NT2/D1 (cell line): ENCODE measurements at regions not wholly inside any gene's neighbourhood (a gene's known extent, or its start where the extent isn't known, plus 50 kb on each side); places are given as distances from the start of the nearest gene placed in this dataset.

ENCODE experiments used
- DNase-seq: peaks from one replicate; pipeline ENCODE4 v3.0.0-alpha.2; 2011; ENCODE audit warnings: low read depth, low spot score
- H3K27me3 ChIP-seq: 2 replicates; pipeline ENCODE4 v1.6.0; 2011; ENCODE audit warnings: mild to moderate bottlenecking; ENCODE audit not compliant: insufficient read length, insufficient read depth
- H3K36me3 ChIP-seq: 2 replicates; pipeline ENCODE4 v1.6.1; 2011; ENCODE audit warnings: mild to moderate bottlenecking, low read length, mixed read lengths; ENCODE audit not compliant: insufficient read depth, insufficient read length
- H3K4me1 ChIP-seq: 2 replicates; pipeline ENCODE4 v1.5.1; 2011; ENCODE audit not compliant: insufficient read depth, insufficient read length
- H3K4me3 ChIP-seq: 2 replicates; pipeline ENCODE4 v1.5.1; 2011; ENCODE audit warnings: low read depth; ENCODE audit not compliant: insufficient read length
- H3K9ac ChIP-seq: 2 replicates; pipeline ENCODE4 v1.6.0; 2011; ENCODE audit warnings: low read depth; ENCODE audit not compliant: insufficient read length
- H3K9me3 ChIP-seq: 2 replicates; pipeline ENCODE4 v1.5.1; 2011; ENCODE audit warnings: mild to moderate bottlenecking, low read length; ENCODE audit not compliant: insufficient read depth
- SUZ12 ChIP-seq: IDR thresholded peaks from 2 replicates; pipeline ENCODE4 v1.6.1; 2011; ENCODE audit not compliant: insufficient read length, insufficient read depth; ENCODE audit errors: extremely low read depth
- YY1 ChIP-seq: IDR thresholded peaks from 2 replicates; pipeline ENCODE4 v1.6.1; 2011; ENCODE audit not compliant: insufficient read length, insufficient read depth
- ZNF274 ChIP-seq: IDR thresholded peaks from 2 replicates; pipeline ENCODE4 v1.6.1; 2011; ENCODE audit warnings: mild to moderate bottlenecking, low read depth, low read length

DNA sequence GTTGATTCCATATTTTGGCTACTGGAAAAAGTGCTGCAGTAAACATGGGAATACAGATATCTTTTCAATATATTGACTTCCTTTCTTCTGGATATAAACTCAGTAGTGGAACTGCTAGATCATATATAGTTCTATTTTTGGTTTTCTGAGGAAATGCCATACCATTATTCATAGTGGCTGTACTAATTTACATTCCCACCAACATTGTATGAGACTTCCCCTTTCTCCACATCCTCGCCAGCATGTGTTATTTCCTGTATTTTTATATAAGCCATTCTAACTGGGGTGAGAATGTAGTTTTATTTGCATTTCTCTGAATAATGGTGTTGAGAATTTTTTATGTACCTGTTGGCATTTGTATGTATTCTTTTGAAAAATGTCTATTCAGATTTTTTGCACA lies 385.2 kb downstream of the NUF2 start:
- no peaks in the 10 kb centered on the region for H3K4me1 ChIP-seq
- TF ChIP-seq SUZ12 (no peak), ZNF274 (no peak), YY1 (no peak)
- no peak overlapping the region for H3K4me3 ChIP-seq
- H3K9me3 ChIP-seq = no peaks in the 10 kb centered on the region
- H3K36me3 ChIP-seq = no peaks in the 10 kb centered on the region
- H3K27me3 ChIP-seq = no peaks in the 10 kb centered on the region
- H3K9ac ChIP-seq = no peak overlapping the region
- no peak for DNase-seq

DNA sequence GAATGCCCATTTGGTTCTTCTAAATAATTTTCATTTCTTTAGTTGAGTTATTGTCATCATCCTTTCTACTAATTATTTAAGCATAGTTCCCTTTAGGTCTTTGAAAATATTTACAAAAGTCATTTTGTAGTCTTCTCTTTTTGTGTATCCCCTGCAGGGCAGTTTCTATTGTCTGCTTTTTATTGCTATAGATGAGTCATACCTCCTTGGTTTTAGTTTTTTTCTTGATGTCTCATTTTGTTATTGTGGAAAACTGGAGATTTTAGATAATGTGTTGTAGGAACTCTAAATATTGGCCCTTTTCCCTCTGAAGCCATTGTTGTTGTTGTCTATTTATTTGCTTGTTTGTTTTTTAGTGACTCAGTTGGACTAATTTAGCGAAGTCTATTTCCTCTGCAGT lies 387.9 kb downstream of the NUF2 start:
- Histone ChIP-seq H3K36me3 (no peaks in the 10 kb centered on the region), H3K9me3 (no peaks in the 10 kb centered on the region), H3K27me3 (no peaks in the 10 kb centered on the region), H3K4me3 (no peak overlapping the region), H3K4me1 (no peaks in the 10 kb centered on the region), H3K9ac (no peak overlapping the region)
- no peak for DNase-seq
- TF ChIP-seq SUZ12 = no peak

DNA sequence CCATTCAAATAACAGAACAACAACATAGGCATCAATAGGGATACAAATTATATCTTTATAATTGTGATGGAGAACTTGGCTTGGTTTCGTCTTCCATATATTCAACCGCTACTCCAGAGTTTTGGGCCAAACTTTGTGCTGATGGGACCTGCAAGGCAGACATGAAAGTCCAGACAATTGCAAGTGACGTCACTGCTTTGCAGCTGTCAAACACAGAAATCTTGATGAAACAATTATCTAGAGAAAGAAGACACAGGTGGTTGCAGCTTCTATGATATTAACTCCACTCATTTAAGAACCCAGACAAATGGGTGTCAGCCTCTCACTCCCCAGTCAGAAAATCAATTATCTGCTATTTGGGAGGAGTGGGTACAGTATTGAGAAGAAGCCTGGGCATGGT lies 390.6 kb downstream of the NUF2 start:
- no peaks in the 10 kb centered on the region for H3K36me3 ChIP-seq
- H3K9me3 ChIP-seq = no peaks in the 10 kb centered on the region
- no peaks in the 10 kb centered on the region for H3K27me3 ChIP-seq
- TF ChIP-seq ZNF274 (no peak), SUZ12 (no peak), YY1 (no peak)
- no peaks in the 10 kb centered on the region for H3K4me1 ChIP-seq
- no peak for DNase-seq
- no peak overlapping the region for H3K4me3 ChIP-seq
- H3K9ac ChIP-seq = no peak overlapping the region

DNA sequence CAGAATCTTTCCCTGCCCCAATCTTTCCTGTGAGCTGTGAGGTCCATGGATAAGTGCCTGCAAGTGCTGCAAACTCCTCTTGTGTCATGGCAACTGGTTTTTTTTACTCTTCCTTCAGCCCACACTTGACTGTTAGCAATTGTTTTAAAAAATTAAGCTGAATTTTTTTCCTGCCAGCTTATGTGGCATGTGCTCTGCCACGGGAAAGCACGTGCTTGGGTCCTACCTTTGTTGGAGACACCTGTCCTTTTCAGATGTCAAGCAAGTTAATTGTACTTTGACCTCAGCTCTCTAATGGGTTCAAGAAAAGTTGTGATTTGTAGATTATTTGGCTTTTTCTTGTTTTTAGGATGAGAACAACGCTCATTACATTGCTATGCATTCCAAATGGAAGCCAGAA lies 398.5 kb downstream of the NUF2 start:
- H3K4me3 ChIP-seq = no peak overlapping the region
- peaks cover 6% of the 10 kb centered on the region for H3K9me3 ChIP-seq
- TF ChIP-seq YY1 (no peak), ZNF274 (no peak), SUZ12 (no peak)
- no peak overlapping the region for H3K9ac ChIP-seq
- DNase-seq = no peak
- no peaks in the 10 kb centered on the region for H3K27me3 ChIP-seq
- H3K36me3 ChIP-seq = no peaks in the 10 kb centered on the region
- no peaks in the 10 kb centered on the region for H3K4me1 ChIP-seq

DNA sequence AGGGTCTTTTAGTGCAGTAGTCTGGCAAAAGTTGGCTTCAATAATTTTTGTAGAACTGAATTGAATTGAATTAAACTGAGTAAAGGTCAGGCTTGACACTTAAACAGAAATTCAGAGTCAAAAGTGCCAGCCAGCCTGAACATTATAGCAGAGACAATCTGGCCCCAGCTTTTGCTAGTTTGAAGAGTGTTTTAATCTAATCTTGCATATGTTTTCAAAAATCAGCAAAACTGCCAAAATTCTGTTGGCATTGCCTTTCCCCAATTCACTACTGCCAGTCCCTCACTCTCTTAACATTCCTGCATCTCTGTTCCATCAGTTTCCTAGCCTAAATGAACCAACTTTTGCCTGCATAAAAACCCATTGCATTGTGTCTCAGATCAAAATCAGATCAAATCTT lies 403.8 kb downstream of the NUF2 start:
- Histone ChIP-seq H3K9ac (no peak overlapping the region), H3K4me3 (no peak overlapping the region), H3K4me1 (no peaks in the 10 kb centered on the region), H3K27me3 (no peaks in the 10 kb centered on the region), H3K36me3 (no peaks in the 10 kb centered on the region), H3K9me3 (no peaks in the 10 kb centered on the region)
- no peak for DNase-seq
- TF ChIP-seq SUZ12 (no peak), YY1 (no peak), ZNF274 (no peak)

DNA sequence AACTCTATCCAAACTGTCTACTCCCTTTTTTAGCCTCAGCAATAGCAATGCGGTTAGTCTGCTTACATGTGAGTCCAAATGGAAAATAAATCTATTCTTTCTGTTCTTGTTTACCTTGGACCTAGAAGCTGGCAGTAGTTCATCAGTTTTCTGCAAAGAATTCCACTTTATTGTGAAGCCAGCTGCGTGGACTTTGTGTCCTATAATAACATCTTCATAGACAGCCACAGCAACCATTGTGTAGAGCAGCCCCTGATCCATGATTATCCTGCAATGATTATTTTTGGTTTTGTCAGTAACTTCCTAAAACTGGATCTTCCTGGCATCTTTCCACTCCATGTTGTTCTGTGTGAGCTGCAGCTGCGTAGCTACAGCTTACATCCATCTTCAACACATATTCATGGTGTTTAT lies 408.7 kb downstream of the NUF2 start:
- Histone ChIP-seq H3K27me3 (no peaks in the 10 kb centered on the region), H3K36me3 (no peaks in the 10 kb centered on the region), H3K4me1 (no peaks in the 10 kb centered on the region), H3K9ac (no peak overlapping the region), H3K9me3 (no peaks in the 10 kb centered on the region), H3K4me3 (no peak overlapping the region)
- no peak for TF ChIP-seq SUZ12
- TF ChIP-seq YY1 = no peak
- no peak for TF ChIP-seq ZNF274
- DNase-seq = no peak

DNA sequence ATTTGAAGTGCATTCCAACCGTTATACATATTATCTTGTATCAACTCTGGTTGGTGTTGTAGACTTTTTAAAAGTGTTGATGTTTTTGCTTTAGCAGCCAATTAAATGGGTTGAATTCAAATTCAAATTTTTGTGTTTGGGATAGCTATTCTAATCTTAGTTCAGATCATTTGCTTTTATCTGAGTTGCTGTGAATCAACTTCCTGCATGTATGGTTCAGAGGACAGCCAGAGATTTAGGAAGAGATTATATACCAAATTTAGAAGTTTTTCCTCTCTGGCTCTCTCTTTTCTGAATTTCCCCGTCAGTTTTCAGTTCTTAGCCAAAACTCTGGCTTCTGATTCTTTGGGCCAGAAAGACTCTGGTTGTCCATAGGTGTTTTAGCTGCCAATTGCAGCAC lies 415.5 kb downstream of the NUF2 start:
- no peak for DNase-seq
- no peak overlapping the region for H3K9ac ChIP-seq
- TF ChIP-seq ZNF274 = no peak

DNA sequence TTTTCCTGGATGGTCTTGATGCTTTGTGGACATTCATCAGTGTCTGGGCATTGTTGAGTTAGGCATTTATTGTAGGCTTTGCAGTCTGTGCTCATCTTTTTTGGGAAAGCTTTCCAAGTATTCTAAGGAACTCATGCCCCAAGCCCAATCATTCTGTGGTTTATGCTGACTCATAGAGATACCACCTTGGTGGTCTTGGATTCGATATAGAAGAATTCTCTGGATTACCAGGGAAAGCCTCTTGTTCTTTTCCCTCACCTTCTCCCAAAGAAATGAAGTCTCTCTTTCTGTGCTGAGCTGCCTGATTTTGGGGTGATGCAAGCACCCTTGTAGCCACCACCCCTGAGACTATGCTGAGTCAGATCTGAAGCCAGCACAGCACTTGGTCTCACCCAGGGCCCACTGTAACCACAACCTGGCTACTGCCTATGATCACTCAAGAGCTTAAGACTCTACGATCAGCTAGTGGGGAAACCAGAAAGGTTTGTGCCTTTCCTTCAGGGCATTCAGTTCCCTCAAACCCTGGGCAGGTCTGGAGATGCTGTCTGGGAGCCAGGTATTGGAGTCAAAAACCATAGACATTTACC lies 422.6 kb downstream of the NUF2 start:
- no peaks in the 10 kb centered on the region for H3K36me3 ChIP-seq
- H3K4me3 ChIP-seq = no peak overlapping the region
- H3K4me1 ChIP-seq = no peaks in the 10 kb centered on the region
- no peak overlapping the region for H3K9ac ChIP-seq
- H3K27me3 ChIP-seq = no peaks in the 10 kb centered on the region
- no peak for DNase-seq
- H3K9me3 ChIP-seq = no peaks in the 10 kb centered on the region
- TF ChIP-seq SUZ12 (no peak), YY1 (no peak), ZNF274 (no peak)

More for the DNA sequence above, 415.5 kb downstream of the NUF2 start:
- H3K4me3 ChIP-seq = no peak overlapping the region
- H3K27me3 ChIP-seq = no peaks in the 10 kb centered on the region
- no peaks in the 10 kb centered on the region for H3K9me3 ChIP-seq
- H3K4me1 ChIP-seq = no peaks in the 10 kb centered on the region
- no peaks in the 10 kb centered on the region for H3K36me3 ChIP-seq
